ENCODE measurements at regions not wholly inside any gene's neighbourhood (a gene's known extent, or its start where the extent isn't known, plus 50 kb on each side); places are given as distances from the start of the nearest gene placed in this dataset.

DNA sequence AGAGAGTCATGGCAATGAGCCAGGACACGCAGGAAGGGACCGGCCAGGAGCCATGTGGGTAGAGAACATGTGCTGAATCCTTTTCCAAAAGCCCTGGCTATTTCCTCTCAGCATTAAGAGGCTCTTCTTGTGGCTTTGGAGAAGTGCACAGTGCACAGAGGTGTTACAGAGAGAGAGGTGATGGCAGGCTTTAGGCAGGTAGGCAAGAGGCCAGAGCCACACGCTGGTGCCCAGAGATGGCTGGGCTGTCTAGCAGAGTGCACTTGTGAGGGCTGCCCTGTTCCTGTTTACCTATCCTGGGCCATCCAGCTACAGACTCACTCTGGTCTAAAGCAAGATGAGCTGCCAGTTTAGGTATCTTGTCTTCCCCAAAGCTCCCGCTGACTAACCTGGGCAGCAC lies 402.6 kb downstream of the OCA2 start:
- H3K9me3 ChIP-seq (ENCODE audit: control insufficient read depth, insufficient read depth, low read depth, low read length) = no peaks in the 10 kb centered on the region
- no peak overlapping the region for H3K4me3 ChIP-seq (ENCODE audit: low read depth, low read length)
- H3K27ac ChIP-seq (ENCODE audit: extremely low read depth, low read depth, low read length) = no peak overlapping the region
- CTCF ChIA-PET = no interaction called here
- no peaks in the 10 kb centered on the region for H3K36me3 ChIP-seq (ENCODE audit: control insufficient read depth in 2 of 2, insufficient read depth in 1 of 2, low read length in 2 of 2)
- no peak for TF ChIP-seq ZNF585B (tag by site-specific recombination; IDR thresholded peaks at IDR 0.05)
- no peak for TF ChIP-seq RBAK (tag by site-specific recombination; IDR thresholded peaks at IDR 0.05)
- TF ChIP-seq KLF16 (tag by site-specific recombination; IDR thresholded peaks at IDR 0.05) = no peak
- no peak for TF ChIP-seq ZNF223 (tag by site-specific recombination; IDR thresholded peaks at IDR 0.05)
- TF ChIP-seq ZNF549 (tag by site-specific recombination; IDR thresholded peaks at IDR 0.05) = no peak
- no peak for TF ChIP-seq ZNF785 (tag by site-specific recombination; IDR thresholded peaks at IDR 0.05)
- TF ChIP-seq HOXC10 (CRISPR knock-in tag; IDR thresholded peaks at IDR 0.05) = no peak
- TF ChIP-seq ZXDB (tag by site-specific recombination; IDR thresholded peaks at IDR 0.05) = no peak
- TF ChIP-seq ZNF596 (tag by site-specific recombination; IDR thresholded peaks at IDR 0.05) = no peak
- H3K4me1 ChIP-seq (ENCODE audit: control insufficient read depth, insufficient read depth, low read length) = no peaks in the 10 kb centered on the region
- POLR2A ChIA-PET = no interaction called here

GRCh38 chr15:27695726-27696125 lies 403.4 kb downstream of the OCA2 start:
- POLR2A ChIA-PET = no interaction called here
- no peak overlapping the region for H3K27ac ChIP-seq (ENCODE audit: extremely low read depth, low read depth, low read length)
- no peaks in the 10 kb centered on the region for H3K36me3 ChIP-seq (ENCODE audit: control insufficient read depth in 2 of 2, insufficient read depth in 1 of 2, low read length in 2 of 2)
- no peak overlapping the region for H3K4me3 ChIP-seq (ENCODE audit: low read depth, low read length)
- CTCF ChIA-PET = no interaction called here
- no peaks in the 10 kb centered on the region for H3K9me3 ChIP-seq (ENCODE audit: control insufficient read depth, insufficient read depth, low read depth, low read length)
- no peaks in the 10 kb centered on the region for H3K4me1 ChIP-seq (ENCODE audit: control insufficient read depth, insufficient read depth, low read length)
- no peak for TF ChIP-seq KLF1 (tag by site-specific recombination; IDR thresholded peaks at IDR 0.05)
- no peak for TF ChIP-seq ZNF280C (tag by site-specific recombination; IDR thresholded peaks at IDR 0.05)
- TF ChIP-seq ZNF488 (tag by site-specific recombination; IDR thresholded peaks at IDR 0.05) = no peak
- TF ChIP-seq ZNF138 (tag by site-specific recombination; IDR thresholded peaks at IDR 0.05; ENCODE audit: borderline replicate concordance) = no peak
- no peak for TF ChIP-seq ZNF302 (tag by site-specific recombination; IDR thresholded peaks at IDR 0.05; ENCODE audit: low read depth)
- no peak for TF ChIP-seq ZFP69B (tag by site-specific recombination; IDR thresholded peaks at IDR 0.05)
- TF ChIP-seq, protein P1, sequence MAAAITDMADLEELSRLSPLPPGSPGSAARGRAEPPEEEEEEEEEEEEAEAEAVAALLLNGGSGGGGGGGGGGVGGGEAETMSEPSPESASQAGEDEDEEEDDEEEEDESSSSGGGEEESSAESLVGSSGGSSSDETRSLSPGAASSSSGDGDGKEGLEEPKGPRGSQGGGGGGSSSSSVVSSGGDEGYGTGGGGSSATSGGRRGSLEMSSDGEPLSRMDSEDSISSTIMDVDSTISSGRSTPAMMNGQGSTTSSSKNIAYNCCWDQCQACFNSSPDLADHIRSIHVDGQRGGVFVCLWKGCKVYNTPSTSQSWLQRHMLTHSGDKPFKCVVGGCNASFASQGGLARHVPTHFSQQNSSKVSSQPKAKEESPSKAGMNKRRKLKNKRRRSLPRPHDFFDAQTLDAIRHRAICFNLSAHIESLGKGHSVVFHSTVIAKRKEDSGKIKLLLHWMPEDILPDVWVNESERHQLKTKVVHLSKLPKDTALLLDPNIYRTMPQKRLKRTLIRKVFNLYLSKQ (tag by site-specific recombination; IDR thresholded peaks at IDR 0.05; ENCODE audit: borderline replicate concordance) = no peak
- no peak for TF ChIP-seq ZNF112 (tag by site-specific recombination; IDR thresholded peaks at IDR 0.05)
- no peak for TF ChIP-seq ZNF621 (tag by site-specific recombination; IDR thresholded peaks at IDR 0.05)
- no peak for TF ChIP-seq MYNN (tag by site-specific recombination; IDR thresholded peaks at IDR 0.05; ENCODE audit: borderline replicate concordance)
- no peak for TF ChIP-seq ZNF830 (tag by site-specific recombination; IDR thresholded peaks at IDR 0.05; ENCODE audit: low read depth)
- TF ChIP-seq, protein P2, sequence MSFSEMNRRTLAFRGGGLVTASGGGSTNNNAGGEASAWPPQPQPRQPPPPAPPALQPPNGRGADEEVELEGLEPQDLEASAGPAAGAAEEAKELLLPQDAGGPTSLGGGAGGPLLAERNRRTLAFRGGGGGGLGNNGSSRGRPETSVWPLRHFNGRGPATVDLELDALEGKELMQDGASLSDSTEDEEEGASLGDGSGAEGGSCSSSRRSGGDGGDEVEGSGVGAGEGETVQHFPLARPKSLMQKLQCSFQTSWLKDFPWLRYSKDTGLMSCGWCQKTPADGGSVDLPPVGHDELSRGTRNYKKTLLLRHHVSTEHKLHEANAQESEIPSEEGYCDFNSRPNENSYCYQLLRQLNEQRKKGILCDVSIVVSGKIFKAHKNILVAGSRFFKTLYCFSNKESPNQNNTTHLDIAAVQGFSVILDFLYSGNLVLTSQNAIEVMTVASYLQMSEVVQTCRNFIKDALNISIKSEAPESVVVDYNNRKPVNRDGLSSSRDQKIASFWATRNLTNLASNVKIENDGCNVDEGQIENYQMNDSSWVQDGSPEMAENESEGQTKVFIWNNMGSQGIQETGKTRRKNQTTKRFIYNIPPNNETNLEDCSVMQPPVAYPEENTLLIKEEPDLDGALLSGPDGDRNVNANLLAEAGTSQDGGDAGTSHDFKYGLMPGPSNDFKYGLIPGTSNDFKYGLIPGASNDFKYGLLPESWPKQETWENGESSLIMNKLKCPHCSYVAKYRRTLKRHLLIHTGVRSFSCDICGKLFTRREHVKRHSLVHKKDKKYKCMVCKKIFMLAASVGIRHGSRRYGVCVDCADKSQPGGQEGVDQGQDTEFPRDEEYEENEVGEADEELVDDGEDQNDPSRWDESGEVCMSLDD (tag by site-specific recombination; IDR thresholded peaks at IDR 0.05) = no peak
- TF ChIP-seq TRIM28 (IDR thresholded peaks at IDR 0.05; ENCODE audit: borderline replicate concordance, low read length) = no peak
- TF ChIP-seq, protein P3, sequence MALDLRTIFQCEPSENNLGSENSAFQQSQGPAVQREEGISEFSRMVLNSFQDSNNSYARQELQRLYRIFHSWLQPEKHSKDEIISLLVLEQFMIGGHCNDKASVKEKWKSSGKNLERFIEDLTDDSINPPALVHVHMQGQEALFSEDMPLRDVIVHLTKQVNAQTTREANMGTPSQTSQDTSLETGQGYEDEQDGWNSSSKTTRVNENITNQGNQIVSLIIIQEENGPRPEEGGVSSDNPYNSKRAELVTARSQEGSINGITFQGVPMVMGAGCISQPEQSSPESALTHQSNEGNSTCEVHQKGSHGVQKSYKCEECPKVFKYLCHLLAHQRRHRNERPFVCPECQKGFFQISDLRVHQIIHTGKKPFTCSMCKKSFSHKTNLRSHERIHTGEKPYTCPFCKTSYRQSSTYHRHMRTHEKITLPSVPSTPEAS (tag by site-specific recombination; IDR thresholded peaks at IDR 0.05) = no peak
- TF ChIP-seq ZNF24 (tag by site-specific recombination; IDR thresholded peaks at IDR 0.05) = no peak
- no peak for TF ChIP-seq OSR2 (tag by site-specific recombination; IDR thresholded peaks at IDR 0.05)
- TF ChIP-seq, protein P4, sequence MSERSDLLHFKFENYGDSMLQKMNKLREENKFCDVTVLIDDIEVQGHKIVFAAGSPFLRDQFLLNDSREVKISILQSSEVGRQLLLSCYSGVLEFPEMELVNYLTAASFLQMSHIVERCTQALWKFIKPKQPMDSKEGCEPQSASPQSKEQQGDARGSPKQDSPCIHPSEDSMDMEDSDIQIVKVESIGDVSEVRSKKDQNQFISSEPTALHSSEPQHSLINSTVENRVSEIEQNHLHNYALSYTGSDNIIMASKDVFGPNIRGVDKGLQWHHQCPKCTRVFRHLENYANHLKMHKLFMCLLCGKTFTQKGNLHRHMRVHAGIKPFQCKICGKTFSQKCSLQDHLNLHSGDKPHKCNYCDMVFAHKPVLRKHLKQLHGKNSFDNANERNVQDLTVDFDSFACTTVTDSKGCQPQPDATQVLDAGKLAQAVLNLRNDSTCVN (tag by site-specific recombination; optimal IDR thresholded peaks at IDR 0.05) = no peak

Data from HEK293 (cell line).